GM12892 (cell line): ENCODE measurements at regions not wholly inside any gene's neighbourhood (a gene's known extent, or its start where the extent isn't known, plus 50 kb on each side); places are given as distances from the start of the nearest gene placed in this dataset.

Source experiments
- DNase-seq: peaks from one replicate; pipeline ENCODE4 v3.0.0; 2011; ENCODE audit not compliant: insufficient read length
- FAIRE-seq: peaks from 2 replicates; lab custom pipeline; 2011; peaks lifted over from hg19 to GRCh38; lab: Jason Lieb, UNC
- POLR2A ChIP-seq: IDR thresholded peaks from 2 replicates; pipeline ENCODE4 v1.6.1; 2011; ENCODE audit warnings: low read depth, low read length, control low read depth
- POLR2AphosphoS5 ChIP-seq: IDR thresholded peaks from 2 replicates; pipeline ENCODE4 v1.6.1; 2011; ENCODE audit warnings: low read depth, low read length, control low read depth
- TAF1 ChIP-seq: IDR thresholded peaks from 2 replicates; pipeline ENCODE4 v1.6.1; 2011; ENCODE audit warnings: low read depth, mild to moderate bottlenecking, control low read depth, low read length, borderline replicate concordance

DNA sequence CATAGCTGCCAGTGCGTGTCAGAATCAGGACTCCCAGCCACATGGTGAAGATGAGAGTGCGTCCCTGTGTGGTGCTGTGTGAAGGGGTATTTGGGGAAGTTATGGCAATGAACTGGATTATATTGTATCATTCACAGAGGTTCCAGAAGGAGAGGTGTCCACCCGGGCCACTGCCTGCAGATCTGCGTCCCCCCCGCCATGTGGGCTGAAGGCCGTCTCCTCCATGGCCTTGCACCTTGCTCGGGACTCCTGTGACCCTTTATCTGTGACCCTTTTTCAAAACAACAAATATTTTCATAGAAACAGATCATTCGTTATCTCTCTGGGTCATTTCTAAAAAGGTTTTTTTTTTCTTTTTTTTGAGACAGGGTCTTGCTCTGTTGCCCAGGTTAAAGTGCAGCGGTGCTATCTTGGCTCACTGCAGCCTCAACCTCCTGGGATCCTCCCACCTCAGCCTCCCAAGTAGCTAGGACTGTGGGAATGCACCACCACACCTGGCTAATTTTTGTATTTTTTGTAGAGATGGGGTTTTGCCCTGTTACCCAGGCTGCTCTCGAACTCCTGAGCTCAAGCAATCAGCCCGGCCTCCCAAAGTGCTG is 120.2 kb upstream of the ERRFI1 start:
- TF ChIP-seq POLR2AphosphoS5 (no peak), POLR2A (no peak), TAF1 (no peak)
- FAIRE-seq (no peak), DNase-seq (no peak)

DNA sequence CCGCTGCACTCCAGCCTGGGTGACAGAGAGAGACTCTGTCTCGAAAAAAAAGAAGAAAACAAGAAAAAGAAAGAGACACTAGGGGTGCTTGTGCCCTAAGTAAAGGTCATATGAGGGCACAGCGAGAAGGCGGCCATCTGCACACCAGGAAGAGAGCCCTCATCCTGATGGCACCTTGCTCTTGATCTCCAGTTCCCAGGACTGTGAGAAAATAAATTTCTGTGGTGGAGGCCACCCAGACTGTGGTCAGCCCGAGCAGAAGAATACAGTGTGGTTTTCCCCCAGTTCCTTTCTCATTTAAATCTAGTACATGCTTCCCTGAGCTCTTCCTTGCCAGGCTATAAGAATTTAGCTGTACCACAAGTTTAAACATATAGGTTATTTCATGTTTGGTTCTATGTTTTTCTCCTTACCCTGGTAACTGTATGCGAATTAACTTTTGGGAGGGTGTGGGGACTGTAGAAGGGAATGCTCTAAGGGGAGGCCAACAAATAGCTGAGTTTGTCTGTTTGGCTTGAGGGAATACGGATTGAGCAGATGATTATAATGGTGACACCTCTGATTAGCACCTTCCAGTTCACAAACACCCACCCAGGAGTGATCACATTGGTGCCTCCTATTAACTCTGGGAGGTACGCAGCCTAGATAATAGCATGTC is 119.6 kb upstream of the ERRFI1 start:
- FAIRE-seq (peak; percentile 36), DNase-seq (no peak)
- no peak for TF ChIP-seq TAF1
- TF ChIP-seq POLR2A, result no peak
- TF ChIP-seq POLR2AphosphoS5, result no peak

DNA sequence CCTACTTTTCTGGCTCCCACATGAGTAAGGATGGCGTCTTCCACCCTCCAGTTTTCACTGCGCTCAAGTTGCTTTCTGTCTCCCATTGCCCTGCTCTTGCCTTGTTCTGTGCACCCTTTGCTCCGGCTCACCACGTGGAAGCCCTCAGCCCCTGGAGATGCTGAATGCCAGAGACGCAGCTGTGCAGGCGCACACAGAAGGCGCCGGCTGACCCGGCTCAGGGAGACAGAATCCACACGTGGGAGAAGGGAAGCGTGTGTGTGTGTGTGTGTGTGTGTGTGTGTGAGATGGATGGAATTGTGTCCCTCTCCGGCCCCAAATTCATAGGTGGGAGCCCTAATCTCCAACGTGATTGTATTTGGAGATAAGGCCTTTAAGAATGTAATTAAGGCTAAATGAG is 118.2 kb upstream of the ERRFI1 start:
- DNase-seq, result no peak
- no peak for FAIRE-seq
- TF ChIP-seq POLR2A, result no peak
- no peak for TF ChIP-seq TAF1
- TF ChIP-seq POLR2AphosphoS5, result no peak

DNA sequence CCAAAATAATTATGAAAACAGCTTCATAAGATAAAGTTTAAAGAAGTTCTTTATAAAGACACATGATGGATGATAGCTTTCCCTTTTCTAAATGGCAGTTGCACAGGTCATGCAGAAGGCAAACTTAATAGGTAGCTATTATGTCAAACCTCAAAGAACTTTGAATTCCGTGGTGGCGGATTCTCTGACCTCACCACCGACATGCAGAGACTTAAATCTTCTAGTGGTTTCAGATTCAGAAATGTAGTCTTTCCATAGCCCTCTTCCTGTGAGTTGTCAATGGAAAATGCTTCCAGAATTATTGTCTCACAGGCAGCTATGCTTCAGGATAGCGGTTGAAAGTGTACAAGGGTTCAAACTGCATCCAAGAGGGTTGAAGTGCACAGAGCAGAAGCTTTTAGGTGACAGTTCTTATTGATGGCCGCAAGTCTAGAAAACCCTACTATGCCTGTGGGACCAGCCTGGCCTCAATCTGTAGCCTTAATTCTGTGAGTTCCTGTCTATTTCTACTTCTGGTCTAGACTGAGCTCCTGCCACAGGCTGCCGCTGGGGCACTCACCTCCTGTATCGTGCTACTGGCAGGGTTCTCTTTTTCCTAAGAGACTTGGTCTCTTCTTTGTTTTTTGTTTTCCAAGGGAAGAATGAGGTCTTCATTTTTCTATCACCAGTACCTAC is 117.0 kb upstream of the ERRFI1 start:
- no peak for TF ChIP-seq POLR2A
- TF ChIP-seq TAF1, result no peak
- DNase-seq, result no peak
- FAIRE-seq, result no peak

DNA sequence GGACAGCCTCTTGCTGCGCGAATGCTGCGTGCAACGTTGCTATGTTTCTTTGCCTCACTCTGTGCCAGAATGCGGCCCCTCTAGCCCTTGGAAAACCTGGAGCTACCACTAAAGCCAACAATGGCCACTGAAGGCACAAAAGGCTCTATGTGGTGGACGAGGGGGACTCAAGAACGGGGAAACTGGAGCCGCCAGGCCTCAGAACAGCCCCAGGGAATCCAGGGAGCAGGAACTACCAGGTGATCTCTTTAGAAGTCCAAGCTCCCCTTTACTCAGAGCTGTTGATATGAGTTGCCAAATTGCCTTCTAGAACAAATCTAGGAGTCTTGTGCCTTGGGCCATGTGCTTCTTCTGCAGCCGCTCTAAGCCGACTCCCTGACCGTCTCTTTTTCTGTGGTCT is 113.8 kb upstream of the ERRFI1 start:
- FAIRE-seq, result no peak
- TF ChIP-seq POLR2A, result no peak
- TF ChIP-seq TAF1, result no peak
- no peak for TF ChIP-seq POLR2AphosphoS5

DNA sequence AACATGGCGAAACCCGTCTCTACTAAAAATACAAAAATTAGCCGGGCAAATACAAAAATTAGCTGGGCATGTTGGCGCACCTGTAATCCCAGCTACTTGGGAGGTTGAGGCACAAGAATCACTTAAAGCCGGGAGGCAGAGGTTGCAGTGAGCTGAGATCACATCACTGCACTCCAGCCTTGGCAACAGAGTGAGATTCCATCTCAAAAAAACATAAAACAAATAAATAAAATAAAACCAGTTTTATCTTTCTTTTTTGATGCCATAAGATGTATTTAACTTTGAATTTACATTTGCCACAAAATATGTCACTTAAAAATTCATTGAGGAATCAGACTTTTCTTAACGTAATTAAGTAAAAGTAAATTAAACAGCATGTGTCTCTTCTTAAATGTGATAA is 113.3 kb upstream of the ERRFI1 start:
- no peak for FAIRE-seq
- DNase-seq, result no peak

More for the DNA sequence above, 113.8 kb upstream of the ERRFI1 start:
- DNase-seq, result no peak

DNA sequence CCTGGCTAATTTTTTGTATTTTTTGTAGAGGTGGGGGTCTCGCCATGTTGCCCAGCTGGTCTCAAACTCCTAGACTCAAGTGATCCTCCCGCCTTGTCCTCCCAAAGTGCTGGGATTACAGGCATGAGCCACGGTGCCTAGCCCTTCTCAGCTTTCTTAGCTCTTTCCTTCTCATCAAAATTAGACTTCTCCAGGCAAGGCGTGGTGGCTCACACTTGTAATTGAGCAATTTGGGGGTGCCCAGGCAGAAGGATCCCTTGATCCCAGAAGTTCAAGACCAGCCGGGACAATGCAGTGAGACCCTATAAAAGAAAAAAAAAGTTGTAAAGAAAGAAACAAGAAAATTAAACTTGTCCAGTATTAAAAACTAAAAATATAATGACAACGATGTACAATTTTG is 112.6 kb upstream of the ERRFI1 start:
- FAIRE-seq (no peak), DNase-seq (no peak)
- no peak for TF ChIP-seq POLR2AphosphoS5
- TF ChIP-seq POLR2A, result no peak
- no peak for TF ChIP-seq TAF1

More for the DNA sequence above, 113.3 kb upstream of the ERRFI1 start:
- TF ChIP-seq POLR2AphosphoS5, result no peak
- no peak for TF ChIP-seq TAF1
- no peak for TF ChIP-seq POLR2A

DNA sequence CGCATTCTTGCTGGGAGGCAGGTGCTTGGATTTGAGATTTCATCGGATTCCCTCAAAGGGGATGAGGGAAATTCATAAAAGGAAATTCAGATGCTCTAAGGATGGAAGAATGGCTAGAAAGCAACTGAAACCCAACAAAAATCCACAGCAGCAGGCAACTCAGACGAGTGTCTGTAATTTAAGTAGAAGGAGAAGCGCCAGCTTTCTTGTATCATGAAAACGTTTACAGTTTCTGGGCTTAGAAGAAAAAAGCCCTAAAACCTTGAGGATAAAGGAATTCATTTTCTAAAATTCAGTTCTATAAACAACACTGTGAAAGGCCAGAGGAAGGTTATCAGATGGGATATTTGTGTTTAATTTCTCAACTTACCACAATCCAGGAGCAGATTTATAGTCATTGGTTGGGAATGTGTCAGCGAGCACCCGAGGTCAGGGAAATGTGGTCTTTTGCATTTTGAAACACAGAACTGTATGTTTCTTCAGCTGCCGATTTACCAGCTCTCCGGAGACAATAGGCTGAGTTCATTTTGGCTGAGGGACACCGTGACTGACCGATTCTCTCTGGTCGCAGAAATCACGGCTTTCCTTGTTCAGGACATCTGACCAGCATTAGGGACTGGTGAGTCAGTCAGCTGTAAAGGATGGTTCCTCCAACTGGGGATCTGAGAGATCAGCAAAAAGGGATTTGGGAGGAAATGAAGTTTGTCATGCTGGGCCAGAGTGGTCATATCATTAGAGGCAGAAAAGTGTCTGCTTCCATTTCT is 111.6 kb upstream of the ERRFI1 start:
- TF ChIP-seq TAF1 (no peak), POLR2A (no peak), POLR2AphosphoS5 (no peak)
- no peak for FAIRE-seq
- DNase-seq, result no peak

DNA sequence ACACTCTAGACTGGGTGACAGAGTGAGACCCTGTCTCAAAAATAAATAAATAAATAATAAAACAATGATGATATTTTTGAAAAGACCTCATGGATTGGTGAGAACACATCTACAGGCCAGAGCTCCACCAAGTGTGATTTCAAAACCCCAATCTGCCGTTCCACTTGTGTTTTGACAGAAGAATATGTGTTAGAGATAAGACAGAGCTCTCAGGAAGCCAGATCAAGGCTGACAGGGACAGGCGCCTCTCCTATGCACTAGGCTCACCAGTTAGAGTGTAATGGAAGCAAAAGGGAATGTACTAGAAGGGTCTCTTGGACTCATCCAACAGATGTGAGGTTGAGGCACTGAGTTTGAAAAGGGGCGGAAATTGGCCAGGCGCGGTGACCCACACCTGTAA is 110.7 kb upstream of the ERRFI1 start:
- DNase-seq (no peak), FAIRE-seq (no peak)
- TF ChIP-seq TAF1 (no peak), POLR2A (no peak), POLR2AphosphoS5 (no peak)

DNA sequence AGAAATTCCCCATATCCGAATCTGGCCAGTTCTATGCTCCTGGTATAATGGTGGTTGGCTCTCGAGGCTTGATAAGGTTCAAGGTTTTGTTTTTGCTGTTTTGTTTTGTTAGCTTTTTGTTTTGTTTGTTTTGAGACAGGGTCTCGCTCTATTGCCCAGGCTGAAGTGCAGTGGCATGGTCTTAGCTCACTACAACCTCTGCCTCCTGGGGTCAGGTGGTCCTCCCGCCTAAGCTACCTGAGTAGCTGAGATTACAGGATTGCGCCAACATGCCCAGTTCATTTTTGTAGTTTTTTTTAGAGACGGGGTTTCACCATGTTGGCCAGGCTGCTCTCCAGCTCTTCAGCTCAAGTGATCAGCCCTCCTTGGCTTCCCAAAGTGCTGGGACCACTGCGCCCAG is 109.1 kb upstream of the ERRFI1 start:
- DNase-seq (no peak), FAIRE-seq (no peak)
- TF ChIP-seq POLR2AphosphoS5 (no peak), TAF1 (no peak), POLR2A (no peak)

DNA sequence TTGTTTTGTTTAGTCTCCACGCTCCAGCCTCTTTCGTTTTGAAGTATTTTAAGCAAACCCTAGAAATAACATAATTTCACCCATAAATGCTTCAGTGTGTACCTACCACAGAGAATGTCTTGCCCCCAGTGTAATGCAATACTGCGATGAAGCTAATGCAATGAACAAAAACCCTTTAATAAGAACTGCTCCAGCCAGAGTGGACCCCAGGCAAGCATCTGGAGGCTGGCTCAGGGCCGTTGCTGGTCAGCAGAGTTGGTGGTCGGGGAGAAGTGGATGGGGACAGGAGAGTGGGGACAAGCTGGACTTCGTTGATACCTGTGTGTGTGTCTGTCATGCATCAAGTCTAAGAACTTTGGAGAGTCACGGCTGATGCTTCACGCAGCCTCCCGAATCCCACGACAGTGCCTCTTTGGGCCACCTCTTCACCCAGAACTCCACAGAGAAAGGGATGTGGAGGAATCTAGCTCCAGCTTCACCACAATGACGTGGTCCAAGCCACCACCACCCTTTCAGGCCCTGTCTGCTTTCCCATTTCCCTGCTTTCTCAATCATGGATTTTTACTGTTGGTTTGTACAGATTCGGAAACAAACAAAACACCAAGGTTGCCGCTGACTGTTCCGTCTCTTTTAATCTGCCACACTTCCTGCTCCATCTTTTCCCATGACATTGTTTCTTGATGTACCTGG is 108.6 kb upstream of the ERRFI1 start:
- no peak for FAIRE-seq
- TF ChIP-seq TAF1 (no peak), POLR2A (no peak), POLR2AphosphoS5 (no peak)
- no peak for DNase-seq
